Spleen (tissue), 11 donors: ENCODE measurements at regions not wholly inside any gene's neighbourhood (a gene's known extent, or its start where the extent isn't known, plus 50 kb on each side); places are given as distances from the start of the nearest gene placed in this dataset.
"Not testable (repeated sequence)": the region's sequence is repeated elsewhere in the genome, so short reads cannot be mapped to it uniquely, and the experiment has no call there.

Source experiments
- DNase-seq: peaks from one replicate; pipeline ENCODE4 v3.0.0-alpha.2; 2020
- H3K27ac ChIP-seq, 8 donors: fragments of 200-600 bp; sonication (generic) in 7 of 8; 1 replicate in 4 of 8; 2 replicates in 4 of 8; pipeline versions ENCODE4 v1.5.0 to v1.8.0; 2016 to 2021; ENCODE audit warnings: inconsistent platforms in 4 of 8, mild to moderate bottlenecking in 4 of 8, moderate library complexity in 1 of 8
- H3K27me3 ChIP-seq, 7 donors: fragments of 200-600 bp; sonication (generic) in 6 of 7; replicated peaks in 1 of 7; 1 replicate in 4 of 7; 2 replicates in 3 of 7; pipeline versions ENCODE4 v1.5.0 to v1.8.0; 2016 to 2021; ENCODE audit warnings: inconsistent platforms in 3 of 7, mild to moderate bottlenecking in 1 of 7
- H3K36me3 ChIP-seq, 6 donors: fragments of 200-600 bp; sonication (generic) in 5 of 6; 1 replicate in 4 of 6; 2 replicates in 2 of 6; pipeline versions ENCODE4 v1.5.0 to v1.8.0; 2016 to 2021; ENCODE audit warnings: inconsistent platforms in 2 of 6
- H3K4me1 ChIP-seq, 6 donors: fragments of 200-600 bp; sonication (generic) in 5 of 6; 1 replicate in 3 of 6; 2 replicates in 3 of 6; pipeline versions ENCODE4 v1.5.0 to v1.8.0; 2016 to 2021; ENCODE audit warnings: inconsistent platforms in 3 of 6
- H3K4me3 ChIP-seq, 8 donors: fragments of 200-600 bp; sonication (generic) in 7 of 8; 1 replicate in 4 of 8; 2 replicates in 4 of 8; pipeline versions ENCODE4 v1.5.0 to v1.8.0; 2016 to 2021; ENCODE audit warnings: inconsistent platforms in 4 of 8, mild to moderate bottlenecking in 4 of 8, moderate library complexity in 2 of 8
- H3K9me3 ChIP-seq, 8 donors: fragments of 200-600 bp; sonication (generic) in 7 of 8; 1 replicate in 4 of 8; 2 replicates in 4 of 8; pipeline versions ENCODE4 v1.5.0 to v1.8.0; 2016 to 2021; ENCODE audit warnings: inconsistent platforms in 4 of 8
- CTCF ChIP-seq, 11 experiments: fragments of 200-600 bp in 7 of 11; fragments of 450-650 bp in 4 of 11; sonication (generic) in 4 of 11; IDR thresholded peaks in 8 of 11; conservative IDR thresholded peaks in 3 of 11; 1 replicate in 7 of 11; 2 replicates in 4 of 11; pipeline versions ENCODE4 v1.4.0 to v1.8.0; 2016 to 2021; ENCODE audit warnings: antibody characterized with exemption in 11 of 11, inconsistent platforms in 4 of 11, mild to moderate bottlenecking in 1 of 11
- POLR2A ChIP-seq, 3 donors: fragments of 450-650 bp; IDR thresholded peaks; one replicate each; pipeline ENCODE4 v1.5.1; 2017; ENCODE audit warnings: antibody characterized with exemption in 3 of 3, mild to moderate bottlenecking in 1 of 3
- POLR2AphosphoS5 ChIP-seq, 3 donors: sonication (generic); formaldehyde crosslinking; IDR thresholded peaks; one replicate each; pipeline ENCODE4 v1.5.1; 2017; ENCODE audit warnings: antibody characterized with exemption in 3 of 3
- WGBS, 5 donors: extraction: QIAGEN DNeasy Blood & Tissue Kit in 3 of 5; methylation state at CpG; one replicate each; pipeline versions ENCODE4 v1.1.5 to v1.1.7; 2013 to 2018; 5-methylcytosine and 5-hydroxymethylcytosine counted together
- intact Hi-C: fragments of 100-400 bp; cut with DNase I; formaldehyde crosslinking; loops from one replicate; pipeline ENCODE4 v1.15.0; 2023; ENCODE audit warnings: low total_unique reads
- donor health status: healthy with polysubstance abuse.
- donor health status: DM: no; HTN: no; CAD: no; lungs with moderate emphysema.
- donor health status: DM: no; HTN: no; CAD: no.
- donor health status: Bipolar disorder and iron deficiency.
- donor health status: healthy.
- donor health status: DM: no; HTN: no; CAD: no.
- donor health status: DM: yes; HTN: yes; CAD: no.

DNA sequence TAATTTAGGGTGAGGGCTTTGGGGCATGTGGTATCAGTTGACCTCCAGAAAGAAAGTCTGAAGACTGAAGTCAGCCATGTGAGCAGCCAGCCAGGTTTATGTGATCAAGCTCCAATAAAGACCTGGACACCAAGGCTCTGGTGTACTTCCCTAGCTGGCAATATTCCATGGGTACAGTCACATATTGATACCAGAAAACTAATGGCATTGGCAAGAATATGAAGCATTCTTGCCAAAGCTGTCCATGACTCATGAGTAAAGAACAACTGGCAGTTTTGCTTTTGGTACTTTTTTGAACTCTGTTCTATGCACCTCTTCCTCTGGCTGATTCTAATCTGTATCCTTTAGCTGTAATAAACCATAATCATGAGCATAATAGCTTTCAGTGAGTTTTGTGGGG, 415.3 kb upstream of the CAMK1G start:
- TF ChIP-seq POLR2A (IDR thresholded peaks at IDR 0.05): no peak
- TF ChIP-seq CTCF (IDR thresholded peaks at IDR 0.05 in 8 of 11, conservative IDR thresholded peaks at IDR 0.05 in 3 of 11): no peak
- no peak for TF ChIP-seq POLR2AphosphoS5 (IDR thresholded peaks at IDR 0.05)
- no peak overlapping the region for H3K4me3 ChIP-seq

GRCh38 chr1:209171151-209171550, 412.4 kb upstream of the CAMK1G start:
- intact Hi-C loops: no loop called here
- no peak overlapping the region for H3K27ac ChIP-seq
- H3K4me1 ChIP-seq: no peaks in the 10 kb centered on the region
- H3K4me3 ChIP-seq: no peak overlapping the region
- 0% methylated on average over 1 of the region's 1 CpG for WGBS, 5 donors
- no peaks in the 10 kb centered on the region for H3K27me3 ChIP-seq
- DNase-seq: no peak
- TF ChIP-seq POLR2A (IDR thresholded peaks at IDR 0.05) (no peak), CTCF (IDR thresholded peaks at IDR 0.05 in 8 of 11, conservative IDR thresholded peaks at IDR 0.05 in 3 of 11) (no peak), POLR2AphosphoS5 (IDR thresholded peaks at IDR 0.05) (no peak)
- no peaks in the 10 kb centered on the region for H3K36me3 ChIP-seq
- H3K9me3 ChIP-seq: peaks cover 0 to 19% (median 3%) of the 10 kb centered on the region in 8 donors

More for the DNA sequence above, 415.3 kb upstream of the CAMK1G start:
- H3K36me3 ChIP-seq: no peaks in the 10 kb centered on the region
- DNase-seq: no peak
- H3K9me3 ChIP-seq: peaks cover 0 to 14% (median 0%) of the 10 kb centered on the region in 8 donors
- H3K27me3 ChIP-seq: no peaks in the 10 kb centered on the region
- H3K27ac ChIP-seq: no peak overlapping the region
- H3K4me1 ChIP-seq: no peaks in the 10 kb centered on the region
- intact Hi-C loops: no loop called here

GRCh38 chr1:209172286-209172685, 411.2 kb upstream of the CAMK1G start:
- Histone ChIP-seq H3K27me3 (no peaks in the 10 kb centered on the region), H3K4me3 (no peak overlapping the region), H3K36me3 (no peaks in the 10 kb centered on the region), H3K4me1 (no peaks in the 10 kb centered on the region), H3K9me3 (peaks cover 0 to 12% (median 0%) of the 10 kb centered on the region in 8 donors), H3K27ac (no peak overlapping the region)
- no peak for DNase-seq
- TF ChIP-seq POLR2AphosphoS5 (IDR thresholded peaks at IDR 0.05) (no peak), POLR2A (IDR thresholded peaks at IDR 0.05) (no peak), CTCF (IDR thresholded peaks at IDR 0.05 in 8 of 11, conservative IDR thresholded peaks at IDR 0.05 in 3 of 11) (no peak)
- WGBS, 5 donors: 80 to 95% (median 86%) methylated on average over 4 of the region's 4 CpGs
- intact Hi-C loops: no loop called here

DNA sequence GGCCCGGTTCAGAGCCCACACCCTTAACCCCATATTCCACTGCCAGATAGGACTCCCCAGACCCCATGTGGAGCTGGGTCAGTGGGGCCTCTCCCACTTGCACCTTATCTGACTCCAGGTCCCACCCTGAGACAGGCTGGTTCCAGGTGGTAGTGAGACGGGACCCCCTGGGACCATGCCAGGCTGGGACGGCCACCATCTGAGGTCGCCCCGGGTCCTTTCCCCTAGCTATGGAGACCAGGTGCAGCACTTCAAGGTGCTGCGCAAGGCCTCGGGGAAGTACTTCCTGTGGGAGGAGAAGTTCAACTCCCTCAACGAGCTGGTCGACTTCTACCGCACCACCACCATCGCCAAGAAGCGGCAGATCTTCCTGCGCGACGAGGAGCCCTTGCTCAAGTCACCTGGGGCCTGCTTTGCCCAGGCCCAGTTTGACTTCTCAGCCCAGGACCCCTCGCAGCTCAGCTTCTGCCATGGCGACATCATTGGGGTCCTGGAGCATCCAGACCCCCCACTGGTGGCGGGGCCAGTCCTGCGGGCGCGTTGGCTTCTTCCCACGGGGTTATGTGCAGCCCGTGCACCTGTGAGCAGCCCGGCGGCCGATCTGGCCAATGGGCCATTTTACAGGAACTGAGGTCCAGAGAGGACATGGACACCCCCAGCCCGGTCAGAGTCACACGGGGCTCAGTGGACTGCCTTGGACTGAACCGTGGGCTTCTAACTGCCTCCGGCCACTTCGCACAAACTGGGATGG, 410.5 kb upstream of the CAMK1G start:
- H3K4me1 ChIP-seq, H3K36me3 ChIP-seq, H3K4me3 ChIP-seq, DNase-seq, H3K27ac ChIP-seq, intact Hi-C loops, H3K27me3 ChIP-seq: not testable (repeated sequence)
- peaks cover 0 to 12% (median 0%) of the 10 kb centered on the region in 8 donors for H3K9me3 ChIP-seq
- WGBS, 5 donors: 92 to 96% (median 96%) methylated on average over 22 to 31 of the region's 31 CpGs

GRCh38 chr1:209173796-209174195, 409.7 kb upstream of the CAMK1G start:
- WGBS, 5 donors: 82 to 91% (median 88%) methylated on average over 2 of the region's 2 CpGs
- peaks cover 0 to 12% (median 0%) of the 10 kb centered on the region in 8 donors for H3K9me3 ChIP-seq
- H3K27me3 ChIP-seq, H3K36me3 ChIP-seq, H3K4me1 ChIP-seq, DNase-seq, intact Hi-C loops, H3K4me3 ChIP-seq, H3K27ac ChIP-seq: not testable (repeated sequence)
